ENCODE measurements at regions not wholly inside any gene's neighbourhood (a gene's known extent, or its start where the extent isn't known, plus 50 kb on each side); places are given as distances from the start of the nearest gene placed in this dataset.

GRCh38 chr6:91754691-91755090 lies 1167.8 kb upstream of the MAP3K7 start:
- H3K27ac Mint-ChIP-seq = no peak overlapping the region
- H3K9me3 Mint-ChIP-seq = peaks cover 3% of the 10 kb centered on the region
- DNase-seq (ENCODE audit: low spot score in 2 of 2, unreplicated experiment in 2 of 2) = no peak
- H3K4me3 Mint-ChIP-seq = no peak overlapping the region
- TF ChIP-seq CTCF (IDR thresholded peaks at IDR 0.05; ENCODE audit: unreplicated experiment) = no peak
- H3K4me1 Mint-ChIP-seq = no peaks in the 10 kb centered on the region
- peaks cover 5% of the 10 kb centered on the region for H3K27me3 Mint-ChIP-seq (ENCODE audit: low read depth)
- H3K36me3 Mint-ChIP-seq = no peaks in the 10 kb centered on the region

DNA sequence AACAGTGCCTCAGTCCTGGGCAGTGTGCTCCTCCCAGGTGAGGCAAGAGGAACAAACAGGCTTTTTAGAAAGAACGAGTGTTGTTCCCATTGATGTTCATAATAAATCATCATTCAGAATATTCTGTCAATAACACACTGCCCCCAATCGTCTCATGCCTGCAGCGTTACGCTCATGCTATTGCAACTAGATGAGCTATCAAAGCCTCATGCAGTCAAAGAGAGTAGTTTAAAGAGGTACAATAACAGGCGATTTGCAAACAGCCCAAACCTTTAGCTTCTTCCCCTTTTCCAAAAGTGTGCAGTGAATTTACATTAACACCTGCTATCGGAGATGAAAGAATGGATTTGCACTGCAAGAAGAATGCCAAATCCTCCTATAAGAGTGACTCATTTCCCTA lies 1164.7 kb upstream of the MAP3K7 start:
- Mint-ChIP-seq H3K9me3 (peaks cover 3% of the 10 kb centered on the region), H3K4me1 (no peaks in the 10 kb centered on the region), H3K27ac (no peak overlapping the region), H3K4me3 (no peak overlapping the region), H3K36me3 (no peaks in the 10 kb centered on the region), H3K27me3 (ENCODE audit: low read depth) (peaks cover 3% of the 10 kb centered on the region)
- no peak for DNase-seq (ENCODE audit: low spot score in 2 of 2, unreplicated experiment in 2 of 2)
- TF ChIP-seq CTCF (IDR thresholded peaks at IDR 0.05; ENCODE audit: unreplicated experiment) = no peak

DNA sequence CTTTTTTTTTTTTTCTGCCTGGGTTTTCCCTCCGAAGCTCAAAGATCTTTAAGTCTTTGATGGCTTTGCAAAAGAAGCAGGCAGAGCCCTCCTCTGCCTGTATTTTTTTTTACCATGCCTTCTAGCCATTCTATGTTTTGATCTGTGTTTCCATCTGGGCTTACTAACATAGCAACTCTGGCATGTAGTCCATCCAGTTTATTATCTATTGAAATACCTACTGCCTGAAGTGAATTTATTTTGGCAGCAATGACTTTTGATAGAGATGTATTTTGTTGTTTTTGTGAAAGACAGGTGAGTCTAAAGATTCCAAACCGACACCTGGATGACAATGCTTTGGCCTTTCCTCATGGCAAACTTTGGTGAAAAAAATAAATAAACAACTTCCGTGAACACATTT lies 1157.7 kb upstream of the MAP3K7 start:
- DNase-seq (ENCODE audit: low spot score in 2 of 2, unreplicated experiment in 2 of 2) = no peak
- peaks cover 6% of the 10 kb centered on the region for H3K9me3 Mint-ChIP-seq
- H3K4me3 Mint-ChIP-seq = no peak overlapping the region
- TF ChIP-seq CTCF (IDR thresholded peaks at IDR 0.05; ENCODE audit: unreplicated experiment) = no peak
- H3K27me3 Mint-ChIP-seq (ENCODE audit: low read depth) = no peaks in the 10 kb centered on the region
- no peaks in the 10 kb centered on the region for H3K36me3 Mint-ChIP-seq
- H3K4me1 Mint-ChIP-seq = peaks cover 33% of the 10 kb centered on the region
- H3K27ac Mint-ChIP-seq = peak overlapping the region; percentile 83

DNA sequence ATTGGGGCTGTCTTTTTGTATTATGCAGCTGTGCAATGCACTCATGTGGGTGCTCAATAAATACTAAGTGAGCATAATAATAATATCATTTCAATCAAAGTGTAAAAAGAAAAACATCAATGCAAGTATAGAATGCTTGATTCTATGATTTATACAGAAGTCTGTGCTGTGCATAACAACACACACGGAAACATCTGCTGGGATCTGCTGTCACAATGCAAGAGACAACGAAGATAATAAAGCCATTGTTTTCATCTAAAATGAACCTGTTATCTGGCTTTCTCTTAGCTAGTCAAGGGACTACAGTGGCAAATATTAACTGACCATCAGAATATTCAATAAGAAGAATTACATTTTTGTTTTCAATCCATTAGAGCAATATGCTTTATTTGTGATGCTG lies 1156.9 kb upstream of the MAP3K7 start:
- no peak overlapping the region for H3K27ac Mint-ChIP-seq
- peaks cover 33% of the 10 kb centered on the region for H3K4me1 Mint-ChIP-seq
- no peaks in the 10 kb centered on the region for H3K27me3 Mint-ChIP-seq (ENCODE audit: low read depth)
- no peak for TF ChIP-seq CTCF (IDR thresholded peaks at IDR 0.05; ENCODE audit: unreplicated experiment)
- H3K9me3 Mint-ChIP-seq = peaks cover 6% of the 10 kb centered on the region
- DNase-seq (ENCODE audit: low spot score in 2 of 2, unreplicated experiment in 2 of 2) = no peak
- H3K36me3 Mint-ChIP-seq = no peaks in the 10 kb centered on the region
- no peak overlapping the region for H3K4me3 Mint-ChIP-seq

- Mint-ChIP-seq H3K36me3 (peaks cover 2% of the 10 kb centered on the region), H3K4me1 (peaks cover 6% of the 10 kb centered on the region), H3K27me3 (ENCODE audit: low read depth) (no peaks in the 10 kb centered on the region), H3K4me3 (no peak overlapping the region), H3K27ac (no peak overlapping the region), H3K9me3 (peaks cover 6% of the 10 kb centered on the region)
- no peak for DNase-seq (ENCODE audit: low spot score in 2 of 2, unreplicated experiment in 2 of 2)
- TF ChIP-seq CTCF (IDR thresholded peaks at IDR 0.05; ENCODE audit: unreplicated experiment) = no peak
These were observed 1145.1 kb upstream of the MAP3K7 start for GRCh38 chr6:91731939-91732338.

DNA sequence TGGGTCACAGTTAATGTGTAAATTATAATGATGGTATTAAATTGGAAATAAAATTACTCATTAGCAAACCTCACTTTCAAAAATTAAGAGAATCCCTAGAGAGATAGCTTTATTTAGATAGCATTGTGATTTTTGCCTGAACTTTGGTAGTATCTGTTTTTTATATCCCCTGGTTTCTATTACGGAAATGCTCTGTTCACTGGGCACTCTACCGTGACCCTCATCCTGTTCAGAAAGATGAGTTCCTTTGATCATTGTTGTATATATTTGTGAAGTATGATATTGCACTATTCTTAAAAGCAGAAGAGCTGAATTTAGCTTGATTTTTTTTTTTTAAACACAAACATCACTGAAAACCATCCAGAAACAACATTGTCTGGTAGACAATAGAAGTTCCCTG lies 1143.8 kb upstream of the MAP3K7 start:
- Mint-ChIP-seq H3K27me3 (ENCODE audit: low read depth) (no peaks in the 10 kb centered on the region), H3K4me1 (peaks cover 6% of the 10 kb centered on the region), H3K4me3 (no peak overlapping the region), H3K9me3 (peaks cover 9% of the 10 kb centered on the region), H3K36me3 (peaks cover 2% of the 10 kb centered on the region), H3K27ac (no peak overlapping the region)
- no peak for DNase-seq (ENCODE audit: low spot score in 2 of 2, unreplicated experiment in 2 of 2)
- TF ChIP-seq CTCF (IDR thresholded peaks at IDR 0.05; ENCODE audit: unreplicated experiment) = no peak
